SU-DHL-6 (cell line): ENCODE measurements at regions not wholly inside any gene's neighbourhood (a gene's known extent, or its start where the extent isn't known, plus 50 kb on each side); places are given as distances from the start of the nearest gene placed in this dataset.

Experiments used
- CTCF ChIP-seq: fragments of 200-600 bp; sonication (generic); IDR thresholded peaks from one replicate; pipeline ENCODE4 v1.5.1; 2017; ENCODE audit warnings: antibody characterized with exemption, mild to moderate bottlenecking, low read length, moderate library complexity; ENCODE audit not compliant: insufficient read depth, poor library complexity, severe bottlenecking
- EZH2phosphoT487 ChIP-seq: fragments of 200-600 bp; sonication (generic), shearing (Covaris generic); conservative IDR thresholded peaks from 2 replicates; pipeline ENCODE4 v1.6.1; 2018; ENCODE audit warnings: mild to moderate bottlenecking, antibody characterized with exemption, low read length, moderate library complexity, mixed read lengths

GRCh38 chr2:79383681-79384080 lies 129.2 kb upstream of the CTNNA2 start:
- no peak for TF ChIP-seq CTCF
- TF ChIP-seq EZH2phosphoT487, result no peak
